Neural cell (in vitro differentiated cells): ENCODE measurements at regions not wholly inside any gene's neighbourhood (a gene's known extent, or its start where the extent isn't known, plus 50 kb on each side); places are given as distances from the start of the nearest gene placed in this dataset.

Source experiments
- H2AFZ ChIP-seq: fragments of 200-600, 300-800 bp; sonication (generic), shearing (Covaris generic); 2 replicates; pipeline ENCODE4 v1.6.0; 2014; ENCODE audit warnings: low read depth, mild to moderate bottlenecking, antibody characterized with exemption, low read length, moderate library complexity
- H3F3A ChIP-seq: fragments of 200-600 bp; shearing (Covaris generic); 2 replicates; pipeline ENCODE4 v1.6.1; 2016; ENCODE audit warnings: mild to moderate bottlenecking, moderate library complexity, mixed read lengths, antibody characterized with exemption, low read length; ENCODE audit not compliant: insufficient read depth, poor library complexity, severe bottlenecking
- H3K27ac ChIP-seq: fragments of 200-600, 300-800 bp; sonication (generic), shearing (Covaris generic); 2 replicates; pipeline ENCODE4 v1.5.1; 2014; ENCODE audit warnings: mild to moderate bottlenecking, low read length, moderate library complexity
- H3K27me3 ChIP-seq: fragments of 300-800, 200-600 bp; sonication (generic), shearing (Covaris generic); 2 replicates; pipeline ENCODE4 v1.6.0; 2014; ENCODE audit warnings: mild to moderate bottlenecking, low read depth, low read length, moderate library complexity; ENCODE audit not compliant: insufficient read depth
- H3K36me3 ChIP-seq: fragments of 300-800, 200-600 bp; sonication (generic), shearing (Covaris generic); 2 replicates; pipeline ENCODE4 v1.5.1; 2014; ENCODE audit warnings: mild to moderate bottlenecking, antibody characterized with exemption, low read length, moderate library complexity; ENCODE audit not compliant: insufficient read depth
- H3K4me2 ChIP-seq: fragments of 300-800, 200-600 bp; sonication (generic), shearing (Covaris generic); 2 replicates; pipeline ENCODE4 v1.6.0; 2014; ENCODE audit warnings: mild to moderate bottlenecking, low read length
- H3K4me3 ChIP-seq: fragments of 300-800, 200-600 bp; sonication (generic), shearing (Covaris generic); 2 replicates; pipeline ENCODE4 v1.5.1; 2014; ENCODE audit warnings: mild to moderate bottlenecking, low read length, moderate library complexity
- H3K79me2 ChIP-seq: fragments of 200-600 bp; shearing (Covaris generic); replicated peaks from 2 replicates; pipeline ENCODE4 v1.6.0; 2014; ENCODE audit warnings: mild to moderate bottlenecking, low read length, moderate library complexity; ENCODE audit not compliant: insufficient read depth
- H3K9ac ChIP-seq: fragments of 300-800, 200-600 bp; sonication (generic), shearing (Covaris generic); 2 replicates; pipeline ENCODE4 v1.6.1; 2016; ENCODE audit warnings: mild to moderate bottlenecking, low read length, mixed read lengths
- H3K9me2 ChIP-seq: fragments of 200-600 bp; shearing (Covaris generic); 2 replicates; pipeline ENCODE4 v1.6.1; 2016; ENCODE audit warnings: mild to moderate bottlenecking, low read length, mixed read lengths; ENCODE audit not compliant: insufficient read depth
- H3K9me3 ChIP-seq: fragments of 200-600, 300-800 bp; sonication (generic), shearing (Covaris generic); 2 replicates; pipeline ENCODE4 v1.6.1; 2016; ENCODE audit warnings: mild to moderate bottlenecking, mixed run types, low read length, moderate library complexity, mixed read lengths
- H4K20me1 ChIP-seq: fragments of 200-600 bp; shearing (Covaris generic); 2 replicates; pipeline ENCODE4 v1.6.1; 2016; ENCODE audit warnings: mild to moderate bottlenecking, mixed run types; ENCODE audit not compliant: insufficient read depth
- EP300 ChIP-seq: fragments of 450-650 bp; conservative IDR thresholded peaks from 2 replicates; pipeline ENCODE4 v1.6.1; 2014; ENCODE audit warnings: antibody characterized with exemption, mild to moderate bottlenecking, moderate library complexity; ENCODE audit not compliant: poor library complexity, severe bottlenecking
- EZH2 ChIP-seq: fragments of 200-600, 300-800 bp; shearing (Covaris generic), sonication (generic); IDR thresholded peaks from 2 replicates; pipeline ENCODE4 v1.6.1; 2014; ENCODE audit warnings: antibody characterized with exemption, low read length, borderline replicate concordance, mild to moderate bottlenecking; ENCODE audit not compliant: insufficient read depth, poor library complexity, severe bottlenecking
- MXI1 ChIP-seq: fragments of 450-650 bp; conservative IDR thresholded peaks from 2 replicates; pipeline ENCODE4 v1.6.1; 2014; ENCODE audit warnings: antibody characterized with exemption, mild to moderate bottlenecking; ENCODE audit not compliant: poor library complexity, severe bottlenecking
- POLR2AphosphoS5 ChIP-seq: IDR thresholded peaks from 2 replicates; pipeline ENCODE4 v1.6.1; 2012
- RAD21 ChIP-seq: fragments of 450-650 bp; conservative IDR thresholded peaks from 2 replicates; pipeline ENCODE4 v1.6.1; 2014; ENCODE audit warnings: antibody characterized with exemption, mild to moderate bottlenecking, moderate library complexity
- SMC3 ChIP-seq: fragments of 450-650 bp; conservative IDR thresholded peaks from 2 replicates; pipeline ENCODE4 v1.6.1; 2014; ENCODE audit warnings: antibody characterized with exemption, mild to moderate bottlenecking, moderate library complexity; ENCODE audit not compliant: poor library complexity
- TAF1 ChIP-seq: IDR thresholded peaks from 2 replicates; pipeline ENCODE4 v1.6.1; 2012; ENCODE audit warnings: low read depth
- TF ChIP-seq, protein P1 (sequence below): IDR thresholded peaks from 2 replicates; pipeline ENCODE4 v1.6.1; 2012; ENCODE audit warnings: borderline replicate concordance
- TF ChIP-seq, protein P2 (sequence below): fragments of 450-650 bp; IDR thresholded peaks from 2 replicates; pipeline ENCODE4 v1.5.1; 2014; ENCODE audit warnings: antibody characterized with exemption, mild to moderate bottlenecking, moderate library complexity; ENCODE audit not compliant: poor library complexity, severe bottlenecking

DNA sequence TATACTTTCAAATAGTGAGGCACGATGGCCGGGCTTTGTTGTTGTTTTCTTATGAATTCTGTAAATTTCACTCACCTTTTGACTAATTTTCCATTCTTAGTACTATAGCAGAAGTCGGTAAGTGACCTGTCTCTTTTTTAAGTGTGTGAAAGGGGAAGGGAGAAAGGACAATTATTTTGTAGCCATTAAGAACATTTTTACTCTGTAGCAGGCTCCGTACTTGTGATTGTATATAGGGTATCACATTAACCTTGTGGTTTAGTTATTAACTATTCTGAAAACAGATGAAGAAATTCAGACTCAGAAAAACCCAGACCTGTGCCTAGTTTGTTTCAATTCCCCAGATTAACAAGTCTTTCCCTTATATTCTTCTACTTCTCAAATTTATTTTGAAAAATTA lies 78.7 kb downstream of the CASP12 start:
- Histone ChIP-seq H3K9ac (no peak overlapping the region), H3K79me2 (no peaks in the 10 kb centered on the region), H2AFZ (no peak overlapping the region), H3K4me2 (no peak overlapping the region), H4K20me1 (no peaks in the 10 kb centered on the region), H3K4me3 (no peak overlapping the region), H3K36me3 (no peaks in the 10 kb centered on the region), H3K27ac (no peak overlapping the region), H3K9me2 (no peaks in the 10 kb centered on the region), H3K27me3 (no peaks in the 10 kb centered on the region), H3F3A (no peaks in the 10 kb centered on the region), H3K9me3 (no peaks in the 10 kb centered on the region)
- TF ChIP-seq POLR2AphosphoS5 (no peak), MXI1 (no peak), EZH2 (no peak), SMC3 (no peak), EP300 (no peak), RAD21 (no peak), TAF1 (no peak)
- TF ChIP-seq, protein P1, sequence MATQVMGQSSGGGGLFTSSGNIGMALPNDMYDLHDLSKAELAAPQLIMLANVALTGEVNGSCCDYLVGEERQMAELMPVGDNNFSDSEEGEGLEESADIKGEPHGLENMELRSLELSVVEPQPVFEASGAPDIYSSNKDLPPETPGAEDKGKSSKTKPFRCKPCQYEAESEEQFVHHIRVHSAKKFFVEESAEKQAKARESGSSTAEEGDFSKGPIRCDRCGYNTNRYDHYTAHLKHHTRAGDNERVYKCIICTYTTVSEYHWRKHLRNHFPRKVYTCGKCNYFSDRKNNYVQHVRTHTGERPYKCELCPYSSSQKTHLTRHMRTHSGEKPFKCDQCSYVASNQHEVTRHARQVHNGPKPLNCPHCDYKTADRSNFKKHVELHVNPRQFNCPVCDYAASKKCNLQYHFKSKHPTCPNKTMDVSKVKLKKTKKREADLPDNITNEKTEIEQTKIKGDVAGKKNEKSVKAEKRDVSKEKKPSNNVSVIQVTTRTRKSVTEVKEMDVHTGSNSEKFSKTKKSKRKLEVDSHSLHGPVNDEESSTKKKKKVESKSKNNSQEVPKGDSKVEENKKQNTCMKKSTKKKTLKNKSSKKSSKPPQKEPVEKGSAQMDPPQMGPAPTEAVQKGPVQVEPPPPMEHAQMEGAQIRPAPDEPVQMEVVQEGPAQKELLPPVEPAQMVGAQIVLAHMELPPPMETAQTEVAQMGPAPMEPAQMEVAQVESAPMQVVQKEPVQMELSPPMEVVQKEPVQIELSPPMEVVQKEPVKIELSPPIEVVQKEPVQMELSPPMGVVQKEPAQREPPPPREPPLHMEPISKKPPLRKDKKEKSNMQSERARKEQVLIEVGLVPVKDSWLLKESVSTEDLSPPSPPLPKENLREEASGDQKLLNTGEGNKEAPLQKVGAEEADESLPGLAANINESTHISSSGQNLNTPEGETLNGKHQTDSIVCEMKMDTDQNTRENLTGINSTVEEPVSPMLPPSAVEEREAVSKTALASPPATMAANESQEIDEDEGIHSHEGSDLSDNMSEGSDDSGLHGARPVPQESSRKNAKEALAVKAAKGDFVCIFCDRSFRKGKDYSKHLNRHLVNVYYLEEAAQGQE = no peak
- TF ChIP-seq, protein P2, sequence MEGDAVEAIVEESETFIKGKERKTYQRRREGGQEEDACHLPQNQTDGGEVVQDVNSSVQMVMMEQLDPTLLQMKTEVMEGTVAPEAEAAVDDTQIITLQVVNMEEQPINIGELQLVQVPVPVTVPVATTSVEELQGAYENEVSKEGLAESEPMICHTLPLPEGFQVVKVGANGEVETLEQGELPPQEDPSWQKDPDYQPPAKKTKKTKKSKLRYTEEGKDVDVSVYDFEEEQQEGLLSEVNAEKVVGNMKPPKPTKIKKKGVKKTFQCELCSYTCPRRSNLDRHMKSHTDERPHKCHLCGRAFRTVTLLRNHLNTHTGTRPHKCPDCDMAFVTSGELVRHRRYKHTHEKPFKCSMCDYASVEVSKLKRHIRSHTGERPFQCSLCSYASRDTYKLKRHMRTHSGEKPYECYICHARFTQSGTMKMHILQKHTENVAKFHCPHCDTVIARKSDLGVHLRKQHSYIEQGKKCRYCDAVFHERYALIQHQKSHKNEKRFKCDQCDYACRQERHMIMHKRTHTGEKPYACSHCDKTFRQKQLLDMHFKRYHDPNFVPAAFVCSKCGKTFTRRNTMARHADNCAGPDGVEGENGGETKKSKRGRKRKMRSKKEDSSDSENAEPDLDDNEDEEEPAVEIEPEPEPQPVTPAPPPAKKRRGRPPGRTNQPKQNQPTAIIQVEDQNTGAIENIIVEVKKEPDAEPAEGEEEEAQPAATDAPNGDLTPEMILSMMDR = no peak

DNA sequence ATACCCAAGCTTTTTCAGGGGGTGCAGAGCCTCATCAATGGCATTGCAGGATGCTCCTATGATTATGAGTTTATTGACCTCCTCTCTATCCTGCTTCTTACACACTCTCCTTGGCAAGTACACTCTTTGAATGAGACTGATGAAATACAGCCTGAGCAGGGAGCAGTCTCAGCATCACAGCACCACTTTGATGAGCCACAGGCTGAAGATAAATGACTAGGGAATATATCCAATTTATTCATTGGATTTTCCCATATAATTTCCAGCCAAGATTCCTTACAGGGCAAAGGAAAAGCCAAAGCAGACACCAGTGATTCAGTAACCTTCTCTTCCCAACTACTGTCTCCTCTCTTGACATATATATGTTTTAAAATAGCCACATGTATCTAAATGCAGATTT lies 79.2 kb downstream of the CASP12 start:
- TF ChIP-seq MXI1 (no peak), EP300 (no peak), TAF1 (no peak), POLR2AphosphoS5 (no peak), SMC3 (no peak)
- TF ChIP-seq, protein P2 = no peak
- Histone ChIP-seq H3F3A (no peaks in the 10 kb centered on the region), H3K27ac (no peak overlapping the region), H3K4me2 (no peak overlapping the region), H3K27me3 (no peaks in the 10 kb centered on the region), H3K9ac (no peak overlapping the region), H3K36me3 (no peaks in the 10 kb centered on the region), H3K9me2 (no peaks in the 10 kb centered on the region), H3K79me2 (no peaks in the 10 kb centered on the region), H2AFZ (no peak overlapping the region), H4K20me1 (no peaks in the 10 kb centered on the region), H3K9me3 (no peaks in the 10 kb centered on the region), H3K4me3 (no peak overlapping the region)
